Adrenal gland (tissue), 5 donors: ENCODE measurements at regions not wholly inside any gene's neighbourhood (a gene's known extent, or its start where the extent isn't known, plus 50 kb on each side); places are given as distances from the start of the nearest gene placed in this dataset.

Source experiments
- CTCF ChIP-seq, 6 experiments: fragments of 450-650 bp in 4 of 6; fragments of 200-600 bp in 2 of 6; sonication (generic) in 1 of 6; IDR thresholded peaks; 1 replicate in 5 of 6; 2 replicates in 1 of 6; pipeline versions ENCODE4 v1.5.1 to v1.8.0; 2016 to 2021; ENCODE audit warnings: antibody characterized with exemption in 6 of 6, mild to moderate bottlenecking in 2 of 6, moderate library complexity in 1 of 6
- POLR2A ChIP-seq, 2 donors: fragments of 450-650 bp; IDR thresholded peaks; one replicate each; pipeline ENCODE4 v1.6.1; 2017; ENCODE audit warnings: antibody characterized with exemption in 2 of 2, mild to moderate bottlenecking in 2 of 2, moderate library complexity in 1 of 2
- donor health status: DM: no; HTN: no; CAD: no.

- TF ChIP-seq CTCF (IDR thresholded peaks at IDR 0.05) (no peak), POLR2A (IDR thresholded peaks at IDR 0.05) (no peak)
These were observed 150.0 kb upstream of the LINGO1 start for GRCh38 chr15:77782691-77783090.
